ENCODE measurements at regions not wholly inside any gene's neighbourhood (a gene's known extent, or its start where the extent isn't known, plus 50 kb on each side); places are given as distances from the start of the nearest gene placed in this dataset.
"Not testable (repeated sequence)": the region's sequence is repeated elsewhere in the genome, so short reads cannot be mapped to it uniquely, and the experiment has no call there.

- H3K27ac ChIP-seq (replicated peaks in 1 of 4); intact Hi-C loops (cut with DNase I); DNase-seq (ENCODE audit: extremely low spot score); H3K27me3 ChIP-seq; H3K4me1 ChIP-seq; H3K4me3 ChIP-seq; H3K36me3 ChIP-seq: not testable (repeated sequence)
- WGBS: 75% methylated on average over 3 of the region's 3 CpGs
- peaks cover 0 to 13% (median 0%) of the 10 kb centered on the region in 4 donors for H3K9me3 ChIP-seq
Observed at GRCh38 chrX:132302687-132303086, 83.4 kb upstream of the RAP2C start.

GRCh38 chrX:132294776-132295495 lies 75.7 kb upstream of the RAP2C start:
- Histone ChIP-seq H3K4me3 (no peak overlapping the region), H3K27ac (replicated peaks in 1 of 4) (no peak overlapping the region), H3K27me3 (no peaks in the 10 kb centered on the region), H3K9me3 (no peaks in the 10 kb centered on the region), H3K36me3 (no peaks in the 10 kb centered on the region), H3K4me1 (peaks cover 0 to 3% (median 0%) of the 10 kb centered on the region in 4 donors)
- WGBS: 84% methylated on average over 2 of the region's 2 CpGs
- TF ChIP-seq CTCF (IDR thresholded peaks at IDR 0.05) (no peak), EP300 (IDR thresholded peaks at IDR 0.05) (no peak), POLR2AphosphoS5 (IDR thresholded peaks at IDR 0.05) (no peak), POLR2A (IDR thresholded peaks at IDR 0.05; ENCODE audit: low read depth) (no peak)
- no peak for DNase-seq (ENCODE audit: extremely low spot score)
- intact Hi-C loops (cut with DNase I): loop anchor here (5.0 to 10.0 kb wide), 3 partner anchors 180 to 337 kb away; no protein-coding TSS in a partner anchor

GRCh38 chrX:132294192-132294591 lies 74.9 kb upstream of the RAP2C start:
- Histone ChIP-seq H3K4me3 (no peak overlapping the region), H3K27ac (replicated peaks in 1 of 4) (no peak overlapping the region), H3K9me3 (no peaks in the 10 kb centered on the region), H3K4me1 (peaks cover 0 to 3% (median 0%) of the 10 kb centered on the region in 4 donors), H3K27me3 (no peaks in the 10 kb centered on the region), H3K36me3 (no peaks in the 10 kb centered on the region)
- intact Hi-C loops (cut with DNase I): loop anchor here (5.0 to 10.0 kb wide), 3 partner anchors 181 to 338 kb away; no protein-coding TSS in a partner anchor
- 54% methylated on average over 1 of the region's 1 CpG for WGBS
- DNase-seq (ENCODE audit: extremely low spot score): no peak
- TF ChIP-seq CTCF (IDR thresholded peaks at IDR 0.05) (no peak), EP300 (IDR thresholded peaks at IDR 0.05) (no peak), POLR2A (IDR thresholded peaks at IDR 0.05; ENCODE audit: low read depth) (no peak), POLR2AphosphoS5 (IDR thresholded peaks at IDR 0.05) (no peak)

- 18% methylated on average over 5 of the region's 5 CpGs for WGBS
- intact Hi-C loops (cut with DNase I): loop anchor here (5.0 to 10.0 kb wide), 3 partner anchors 182 to 340 kb away; no protein-coding TSS in a partner anchor
Observed at GRCh38 chrX:132292793-132293192, 73.5 kb upstream of the RAP2C start.

More at GRCh38 chrX:132292793-132293192, 73.5 kb upstream of the RAP2C start:
- TF ChIP-seq EP300 (IDR thresholded peaks at IDR 0.05) (no peak), POLR2AphosphoS5 (IDR thresholded peaks at IDR 0.05) (no peak), CTCF (IDR thresholded peaks at IDR 0.05) (peak; percentile 50 to 63 (median 57))
- Histone ChIP-seq H3K4me3 (no peak overlapping the region), H3K9me3 (no peaks in the 10 kb centered on the region), H3K27ac (replicated peaks in 1 of 4) (no peak overlapping the region), H3K36me3 (no peaks in the 10 kb centered on the region), H3K27me3 (no peaks in the 10 kb centered on the region), H3K4me1 (peaks cover 0 to 3% (median 0%) of the 10 kb centered on the region in 4 donors)
- no peak for DNase-seq (ENCODE audit: extremely low spot score)

Measured in esophagus muscularis mucosa (tissue), 4 donors.